Transverse colon (tissue), 4 donors: ENCODE measurements at regions not wholly inside any gene's neighbourhood (a gene's known extent, or its start where the extent isn't known, plus 50 kb on each side); places are given as distances from the start of the nearest gene placed in this dataset.

Experiments used
- DNase-seq: peaks from one replicate; pipeline ENCODE4 v3.0.0-alpha.2; 2019
- H3K27ac ChIP-seq, 4 donors: fragments of 200-600 bp; sonication (generic); 2 replicates each; pipeline ENCODE4 v1.5.1; 2016 to 2018; ENCODE audit warnings: inconsistent platforms in 4 of 4
- H3K27me3 ChIP-seq: fragments of 200-600 bp; sonication (generic); 2 replicates; pipeline ENCODE4 v1.5.1; 2017; ENCODE audit warnings: inconsistent platforms
- H3K36me3 ChIP-seq, 4 donors: fragments of 200-600 bp; sonication (generic); 2 replicates each; pipeline ENCODE4 v1.5.1; 2017 to 2019; ENCODE audit warnings: inconsistent platforms in 4 of 4
- H3K4me1 ChIP-seq, 4 donors: fragments of 200-600 bp; sonication (generic); 2 replicates each; pipeline ENCODE4 v1.5.1; 2017 to 2020; ENCODE audit warnings: inconsistent platforms in 4 of 4
- H3K4me3 ChIP-seq, 4 donors: fragments of 200-600 bp; sonication (generic); 1 replicate in 1 of 4; 2 replicates in 3 of 4; pipeline versions ENCODE4 v1.5.1 to v1.6.1; 2017 to 2019; ENCODE audit warnings: inconsistent platforms in 4 of 4
- H3K9me3 ChIP-seq, 2 donors: fragments of 200-600 bp; sonication (generic); 2 replicates each; pipeline ENCODE4 v1.5.1; 2017 to 2019; ENCODE audit warnings: inconsistent platforms in 2 of 2
- EP300 ChIP-seq: sonication (generic); formaldehyde crosslinking; IDR thresholded peaks from one replicate; pipeline ENCODE4 v1.6.1; 2017; ENCODE audit warnings: antibody characterized with exemption, low read depth
- POLR2A ChIP-seq: fragments of 450-650 bp; IDR thresholded peaks from one replicate; pipeline ENCODE4 v1.6.1; 2016; ENCODE audit warnings: antibody characterized with exemption, mild to moderate bottlenecking, moderate library complexity
- POLR2AphosphoS5 ChIP-seq, 3 donors: sonication (generic); formaldehyde crosslinking; IDR thresholded peaks; one replicate each; pipeline ENCODE4 v1.6.1; 2016; ENCODE audit warnings: antibody characterized with exemption in 3 of 3
- WGBS, 2 donors: methylation state at CpG; one replicate each; pipeline ENCODE4 v1.1.5; 2018; ENCODE audit warnings: low coverage in 1 of 2; 5-methylcytosine and 5-hydroxymethylcytosine counted together
- in situ Hi-C, 4 donors: fragments of 200-750 bp; cut with MboI; loops; one replicate each; pipeline versions ENCODE4 v1.15.0 to v1.15.1; 2017; ENCODE audit warnings: low sequenced_read_pairs in 3 of 4, low pct_ligation_motif_present in 1 of 4, low pct_unique_long_range_greater_than_20kb in 1 of 4
- intact Hi-C: fragments of 100-400 bp; cut with DNase I; formaldehyde crosslinking; loops from one replicate; pipeline ENCODE4 v1.15.1; 2023; ENCODE audit warnings: low total_unique reads
- TF ChIP-seq, protein P1 (sequence below), 5 experiments: fragments of 200-600 bp in 3 of 5; fragments of 450-650 bp in 2 of 5; sonication (generic) in 3 of 5; IDR thresholded peaks; 1 replicate in 2 of 5; 2 replicates in 3 of 5; pipeline ENCODE4 v1.5.1; 2016 to 2017; ENCODE audit warnings: antibody characterized with exemption in 5 of 5, inconsistent platforms in 3 of 5, mild to moderate bottlenecking in 2 of 5, moderate library complexity in 1 of 5

DNA sequence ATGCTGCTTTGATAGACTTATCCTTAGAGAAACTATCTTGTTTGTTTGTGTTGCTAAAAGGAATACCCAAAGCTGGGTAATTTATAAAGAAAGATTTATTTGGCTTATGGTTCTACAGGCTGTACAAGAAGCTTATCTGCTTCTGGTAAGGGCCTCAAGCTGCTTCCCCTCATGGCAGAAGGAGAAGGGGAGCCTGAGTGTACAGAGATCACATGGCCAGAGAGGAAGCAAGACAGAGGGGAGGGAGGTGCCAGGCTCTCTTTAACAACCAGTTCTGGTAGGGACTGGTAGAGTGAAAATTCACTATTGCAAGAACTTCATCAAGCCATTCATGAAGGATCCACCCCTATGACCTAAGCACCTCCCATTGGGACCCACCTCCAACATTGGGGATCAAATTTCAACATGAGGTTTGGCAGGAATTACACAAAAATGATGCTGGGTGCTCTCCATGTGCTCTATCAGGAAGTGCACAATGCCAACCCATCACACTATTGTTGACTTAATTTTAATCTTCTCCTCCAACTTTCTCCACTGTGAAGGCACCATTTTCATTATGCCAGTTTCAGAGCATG, 115.1 kb upstream of the SHB start:
- in situ Hi-C loops = no loop called here

DNA sequence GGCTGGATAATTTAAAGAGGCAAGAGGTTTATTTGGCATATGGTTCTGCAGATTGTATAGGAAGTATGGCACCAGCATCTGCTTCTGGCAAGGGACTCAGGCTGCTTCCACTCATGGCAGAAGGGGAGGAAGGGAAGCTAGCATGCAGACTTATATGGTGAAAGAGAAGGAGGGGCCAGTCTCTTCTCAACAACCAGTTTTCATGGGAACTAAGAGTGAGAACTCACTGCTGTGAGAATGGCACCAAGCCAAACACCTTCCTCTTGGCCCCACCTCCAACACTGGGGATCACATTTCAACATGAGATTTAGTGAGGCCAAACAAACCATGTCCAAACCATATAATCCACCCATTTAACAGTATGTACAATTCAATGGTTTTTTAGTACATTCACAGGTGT, 113.3 kb upstream of the SHB start:
- H3K9me3 ChIP-seq = no peaks in the 10 kb centered on the region
- no peak overlapping the region for H3K27ac ChIP-seq
- no peaks in the 10 kb centered on the region for H3K27me3 ChIP-seq
- intact Hi-C loops = no loop called here
- in situ Hi-C loops = no loop called here
- H3K4me1 ChIP-seq = no peaks in the 10 kb centered on the region
- no peaks in the 10 kb centered on the region for H3K36me3 ChIP-seq
- TF ChIP-seq EP300 (no peak), POLR2A (no peak), POLR2AphosphoS5 (IDR thresholded peaks at IDR 0.05) (no peak)
- TF ChIP-seq, protein P1, sequence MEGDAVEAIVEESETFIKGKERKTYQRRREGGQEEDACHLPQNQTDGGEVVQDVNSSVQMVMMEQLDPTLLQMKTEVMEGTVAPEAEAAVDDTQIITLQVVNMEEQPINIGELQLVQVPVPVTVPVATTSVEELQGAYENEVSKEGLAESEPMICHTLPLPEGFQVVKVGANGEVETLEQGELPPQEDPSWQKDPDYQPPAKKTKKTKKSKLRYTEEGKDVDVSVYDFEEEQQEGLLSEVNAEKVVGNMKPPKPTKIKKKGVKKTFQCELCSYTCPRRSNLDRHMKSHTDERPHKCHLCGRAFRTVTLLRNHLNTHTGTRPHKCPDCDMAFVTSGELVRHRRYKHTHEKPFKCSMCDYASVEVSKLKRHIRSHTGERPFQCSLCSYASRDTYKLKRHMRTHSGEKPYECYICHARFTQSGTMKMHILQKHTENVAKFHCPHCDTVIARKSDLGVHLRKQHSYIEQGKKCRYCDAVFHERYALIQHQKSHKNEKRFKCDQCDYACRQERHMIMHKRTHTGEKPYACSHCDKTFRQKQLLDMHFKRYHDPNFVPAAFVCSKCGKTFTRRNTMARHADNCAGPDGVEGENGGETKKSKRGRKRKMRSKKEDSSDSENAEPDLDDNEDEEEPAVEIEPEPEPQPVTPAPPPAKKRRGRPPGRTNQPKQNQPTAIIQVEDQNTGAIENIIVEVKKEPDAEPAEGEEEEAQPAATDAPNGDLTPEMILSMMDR (IDR thresholded peaks at IDR 0.05) = no peak
- H3K4me3 ChIP-seq = no peak overlapping the region
- no peak for DNase-seq

More for the DNA sequence above, 115.1 kb upstream of the SHB start:
- H3K27me3 ChIP-seq = no peaks in the 10 kb centered on the region
- TF ChIP-seq, protein P1 (IDR thresholded peaks at IDR 0.05) = no peak
- TF ChIP-seq POLR2A (no peak), EP300 (no peak), POLR2AphosphoS5 (IDR thresholded peaks at IDR 0.05) (no peak)
- intact Hi-C loops = no loop called here
- no peak for DNase-seq
- H3K36me3 ChIP-seq = no peaks in the 10 kb centered on the region
- H3K4me3 ChIP-seq = no peak overlapping the region
- no peaks in the 10 kb centered on the region for H3K9me3 ChIP-seq
- H3K27ac ChIP-seq = no peak overlapping the region
- H3K4me1 ChIP-seq = no peaks in the 10 kb centered on the region

DNA sequence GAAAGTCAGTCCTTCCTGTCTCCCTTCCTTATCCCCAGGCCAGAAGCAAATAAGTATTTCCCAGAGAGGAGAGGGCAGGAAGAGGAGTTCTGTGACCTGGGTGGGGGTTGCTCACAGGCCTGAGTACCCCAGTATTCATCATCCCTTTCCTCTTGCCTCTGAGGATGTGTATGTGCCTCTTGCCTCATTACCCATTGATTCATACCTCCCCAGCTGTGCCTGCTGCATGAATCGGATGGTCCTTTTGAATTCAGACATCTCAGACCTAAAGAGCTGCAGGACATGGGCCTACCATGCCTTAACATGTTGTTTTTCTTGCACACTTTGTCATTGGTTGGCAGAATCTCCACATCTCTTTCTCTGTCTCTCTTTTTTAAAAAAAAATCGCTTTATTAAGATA, 112.8 kb upstream of the SHB start:
- no peak for DNase-seq
- WGBS, 2 donors = 78 to 88% methylated on average over 2 of the region's 2 CpGs
- Histone ChIP-seq H3K9me3 (no peaks in the 10 kb centered on the region), H3K27ac (no peak overlapping the region), H3K4me1 (no peaks in the 10 kb centered on the region), H3K36me3 (no peaks in the 10 kb centered on the region), H3K4me3 (no peak overlapping the region), H3K27me3 (no peaks in the 10 kb centered on the region)
- intact Hi-C loops = no loop called here
- no peak for TF ChIP-seq POLR2A
- no peak for TF ChIP-seq EP300
- no peak for TF ChIP-seq POLR2AphosphoS5 (IDR thresholded peaks at IDR 0.05)
- TF ChIP-seq, protein P1 (IDR thresholded peaks at IDR 0.05) = no peak
- in situ Hi-C loops = no loop called here

DNA sequence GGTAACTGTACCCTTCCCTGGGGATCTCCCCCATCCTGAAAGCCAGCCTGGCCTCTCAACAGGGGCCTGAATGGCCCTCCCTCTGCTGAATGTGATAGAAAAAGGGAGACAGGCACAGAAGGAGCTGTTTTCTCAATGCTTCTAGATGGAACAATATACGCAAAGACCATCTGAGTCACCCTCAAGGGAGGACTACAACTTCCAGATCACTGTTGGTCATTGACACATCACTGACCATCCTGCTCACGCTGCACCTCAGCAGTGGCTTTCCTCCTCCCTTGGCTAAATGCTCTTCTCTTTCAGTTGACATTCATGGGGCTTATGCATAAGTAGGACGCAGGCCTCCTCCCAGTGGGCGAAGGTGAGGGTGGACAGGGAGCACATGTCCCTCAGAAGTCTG, 112.2 kb upstream of the SHB start:
- H3K36me3 ChIP-seq = no peaks in the 10 kb centered on the region
- intact Hi-C loops (no loop called here), in situ Hi-C loops (no loop called here)
- H3K27ac ChIP-seq = no peak overlapping the region
- H3K4me1 ChIP-seq = no peaks in the 10 kb centered on the region
- H3K27me3 ChIP-seq = no peaks in the 10 kb centered on the region
- H3K9me3 ChIP-seq = no peaks in the 10 kb centered on the region
- H3K4me3 ChIP-seq = no peak overlapping the region
- no peak for DNase-seq
- TF ChIP-seq POLR2AphosphoS5 (IDR thresholded peaks at IDR 0.05) (no peak), POLR2A (no peak), EP300 (no peak)
- TF ChIP-seq, protein P1 (IDR thresholded peaks at IDR 0.05) = no peak
- 81% methylated on average over 4 of the region's 4 CpGs; no CpG with 5 or more reads in 1 of the 2 donors for WGBS, 2 donors
